NT2/D1 (cell line): ENCODE measurements at regions not wholly inside any gene's neighbourhood (a gene's known extent, or its start where the extent isn't known, plus 50 kb on each side); places are given as distances from the start of the nearest gene placed in this dataset.

ENCODE experiments used
- DNase-seq: peaks from one replicate; pipeline ENCODE4 v3.0.0-alpha.2; 2011; ENCODE audit warnings: low read depth, low spot score
- H3K27me3 ChIP-seq: 2 replicates; pipeline ENCODE4 v1.6.0; 2011; ENCODE audit warnings: mild to moderate bottlenecking; ENCODE audit not compliant: insufficient read length, insufficient read depth
- H3K36me3 ChIP-seq: 2 replicates; pipeline ENCODE4 v1.6.1; 2011; ENCODE audit warnings: mild to moderate bottlenecking, low read length, mixed read lengths; ENCODE audit not compliant: insufficient read depth, insufficient read length
- H3K4me1 ChIP-seq: 2 replicates; pipeline ENCODE4 v1.5.1; 2011; ENCODE audit not compliant: insufficient read depth, insufficient read length
- H3K4me3 ChIP-seq: 2 replicates; pipeline ENCODE4 v1.5.1; 2011; ENCODE audit warnings: low read depth; ENCODE audit not compliant: insufficient read length
- H3K9ac ChIP-seq: 2 replicates; pipeline ENCODE4 v1.6.0; 2011; ENCODE audit warnings: low read depth; ENCODE audit not compliant: insufficient read length
- H3K9me3 ChIP-seq: 2 replicates; pipeline ENCODE4 v1.5.1; 2011; ENCODE audit warnings: mild to moderate bottlenecking, low read length; ENCODE audit not compliant: insufficient read depth
- SUZ12 ChIP-seq: IDR thresholded peaks from 2 replicates; pipeline ENCODE4 v1.6.1; 2011; ENCODE audit not compliant: insufficient read length, insufficient read depth; ENCODE audit errors: extremely low read depth
- YY1 ChIP-seq: IDR thresholded peaks from 2 replicates; pipeline ENCODE4 v1.6.1; 2011; ENCODE audit not compliant: insufficient read length, insufficient read depth
- ZNF274 ChIP-seq: IDR thresholded peaks from 2 replicates; pipeline ENCODE4 v1.6.1; 2011; ENCODE audit warnings: mild to moderate bottlenecking, low read depth, low read length

DNA sequence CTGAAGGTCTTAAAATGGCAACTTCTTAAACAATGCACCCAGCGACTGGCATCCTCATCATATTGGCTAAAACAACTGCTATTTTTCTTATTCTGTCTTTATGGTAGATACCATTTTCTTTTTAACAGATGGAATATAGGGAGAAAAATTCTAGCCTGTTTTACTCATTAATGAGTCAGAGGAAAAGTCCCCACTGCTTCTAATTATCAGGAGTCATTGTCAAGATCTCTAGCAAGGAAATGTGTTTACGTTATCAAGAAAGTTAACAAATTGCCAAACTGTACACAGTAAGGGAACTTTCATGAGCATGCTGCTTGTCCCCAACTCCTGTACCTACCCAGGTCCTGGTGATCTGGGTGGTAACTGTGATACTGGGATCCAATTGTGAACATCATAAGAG, 117.7 kb upstream of the KIAA1217 start:
- Histone ChIP-seq H3K4me1 (no peaks in the 10 kb centered on the region), H3K36me3 (no peaks in the 10 kb centered on the region), H3K9ac (no peak overlapping the region), H3K9me3 (no peaks in the 10 kb centered on the region; the same call in 1 of the 2 replicates), H3K27me3 (no peaks in the 10 kb centered on the region), H3K4me3 (no peak overlapping the region)
- no peak for DNase-seq
- TF ChIP-seq SUZ12, result no peak
- no peak for TF ChIP-seq ZNF274
- TF ChIP-seq YY1, result no peak

GRCh38 chr10:24096281-24096680, 112.7 kb upstream of the KIAA1217 start:
- TF ChIP-seq SUZ12, result no peak
- no peak for TF ChIP-seq YY1
- no peak for TF ChIP-seq ZNF274
- no peaks in the 10 kb centered on the region for H3K27me3 ChIP-seq
- H3K4me3 ChIP-seq, result no peak overlapping the region
- no peak overlapping the region for H3K9ac ChIP-seq
- no peaks in the 10 kb centered on the region for H3K4me1 ChIP-seq
- H3K9me3 ChIP-seq, result no peaks in the 10 kb centered on the region; the same call in 1 of the 2 replicates
- no peaks in the 10 kb centered on the region for H3K36me3 ChIP-seq
- DNase-seq, result peak; percentile 46

GRCh38 chr10:24097751-24098207, 111.2 kb upstream of the KIAA1217 start:
- H3K4me1 ChIP-seq, result no peaks in the 10 kb centered on the region
- no peak for TF ChIP-seq SUZ12
- no peak for TF ChIP-seq ZNF274
- TF ChIP-seq YY1, result no peak
- no peak overlapping the region for H3K9ac ChIP-seq
- no peaks in the 10 kb centered on the region for H3K27me3 ChIP-seq
- H3K9me3 ChIP-seq, result no peaks in the 10 kb centered on the region
- no peak for DNase-seq
- no peak overlapping the region for H3K4me3 ChIP-seq
- no peaks in the 10 kb centered on the region for H3K36me3 ChIP-seq

- no peaks in the 10 kb centered on the region for H3K4me1 ChIP-seq
Measured at GRCh38 chr10:24104895-24105294, 104.0 kb upstream of the KIAA1217 start.

DNA sequence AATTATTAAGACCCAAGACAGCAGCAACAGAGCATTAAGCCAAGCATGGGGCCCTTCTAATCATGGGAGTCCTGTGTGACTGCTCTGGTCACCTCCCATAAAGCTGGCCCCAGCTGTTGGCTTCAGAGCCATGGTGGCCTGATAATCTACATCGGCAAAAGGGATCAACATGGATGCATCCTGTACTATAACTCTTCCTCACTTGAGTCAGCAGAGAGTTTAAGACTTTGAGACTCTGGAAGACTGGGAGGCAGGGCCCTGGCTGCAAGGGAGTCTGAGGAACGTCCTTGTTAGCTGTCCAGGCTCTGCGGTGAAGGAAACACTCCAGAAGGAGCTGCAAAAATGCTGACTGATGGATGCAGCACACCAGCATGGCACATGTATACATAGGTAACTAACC, 95.0 kb upstream of the KIAA1217 start:
- TF ChIP-seq YY1 (no peak), SUZ12 (no peak), ZNF274 (no peak)
- H3K9me3 ChIP-seq, result no peaks in the 10 kb centered on the region
- no peak overlapping the region for H3K4me3 ChIP-seq
- no peaks in the 10 kb centered on the region for H3K27me3 ChIP-seq
- H3K9ac ChIP-seq, result no peak overlapping the region
- no peak for DNase-seq
- H3K4me1 ChIP-seq, result no peaks in the 10 kb centered on the region
- no peaks in the 10 kb centered on the region for H3K36me3 ChIP-seq

More at GRCh38 chr10:24104895-24105294, 104.0 kb upstream of the KIAA1217 start:
- no peak for DNase-seq
- Histone ChIP-seq H3K27me3 (no peaks in the 10 kb centered on the region), H3K9ac (no peak overlapping the region), H3K4me3 (no peak overlapping the region), H3K36me3 (no peaks in the 10 kb centered on the region), H3K9me3 (no peaks in the 10 kb centered on the region)
- no peak for TF ChIP-seq YY1
- no peak for TF ChIP-seq SUZ12
- no peak for TF ChIP-seq ZNF274

DNA sequence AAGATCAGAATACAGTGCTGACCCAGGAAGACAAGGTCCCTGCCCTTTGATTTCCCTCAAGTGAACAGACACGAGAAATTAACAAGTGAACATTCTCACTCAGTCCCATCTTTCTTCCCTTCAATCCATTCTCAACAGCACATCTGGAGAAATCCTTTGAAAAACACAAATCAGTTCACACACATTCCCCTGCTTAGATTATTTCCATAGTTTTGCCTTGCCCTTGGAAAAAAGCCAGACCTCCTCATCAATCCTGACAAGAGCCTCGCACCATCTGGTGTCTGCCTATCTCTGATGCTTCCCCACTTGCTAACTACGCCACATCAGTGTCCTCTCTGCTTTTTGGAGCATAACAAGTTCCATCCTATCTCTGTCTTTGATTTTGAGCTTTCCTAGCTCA, 94.4 kb upstream of the KIAA1217 start:
- Histone ChIP-seq H3K27me3 (no peaks in the 10 kb centered on the region), H3K9me3 (no peaks in the 10 kb centered on the region), H3K4me1 (no peaks in the 10 kb centered on the region), H3K9ac (no peak overlapping the region), H3K4me3 (no peak overlapping the region), H3K36me3 (no peaks in the 10 kb centered on the region)
- DNase-seq, result no peak
- TF ChIP-seq SUZ12 (no peak), ZNF274 (no peak), YY1 (no peak)

DNA sequence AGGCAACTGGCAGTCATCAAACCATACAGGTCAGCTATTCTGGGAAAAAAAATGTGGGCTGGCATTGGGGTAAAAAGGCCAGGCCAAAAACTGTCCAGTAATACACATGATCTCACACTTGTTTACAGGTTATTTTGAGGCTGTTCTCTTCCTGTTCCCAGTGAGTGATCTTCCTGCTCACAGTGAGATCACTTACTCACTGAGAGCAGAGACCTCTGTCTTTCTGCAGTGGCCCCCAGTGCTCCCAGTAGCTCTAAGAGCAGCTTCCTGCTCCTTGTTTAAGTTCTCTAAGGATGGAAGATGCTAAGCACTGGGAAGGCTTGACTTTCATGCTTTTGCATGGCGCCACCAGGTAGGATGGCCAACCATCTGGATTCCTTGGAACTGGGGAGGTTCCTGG, 93.5 kb upstream of the KIAA1217 start:
- H3K4me1 ChIP-seq, result no peaks in the 10 kb centered on the region
- H3K36me3 ChIP-seq, result no peaks in the 10 kb centered on the region
- TF ChIP-seq SUZ12 (no peak), YY1 (no peak), ZNF274 (no peak)
- H3K9me3 ChIP-seq, result no peaks in the 10 kb centered on the region
- no peak overlapping the region for H3K9ac ChIP-seq
- H3K27me3 ChIP-seq, result no peaks in the 10 kb centered on the region
- no peak for DNase-seq
- H3K4me3 ChIP-seq, result no peak overlapping the region

DNA sequence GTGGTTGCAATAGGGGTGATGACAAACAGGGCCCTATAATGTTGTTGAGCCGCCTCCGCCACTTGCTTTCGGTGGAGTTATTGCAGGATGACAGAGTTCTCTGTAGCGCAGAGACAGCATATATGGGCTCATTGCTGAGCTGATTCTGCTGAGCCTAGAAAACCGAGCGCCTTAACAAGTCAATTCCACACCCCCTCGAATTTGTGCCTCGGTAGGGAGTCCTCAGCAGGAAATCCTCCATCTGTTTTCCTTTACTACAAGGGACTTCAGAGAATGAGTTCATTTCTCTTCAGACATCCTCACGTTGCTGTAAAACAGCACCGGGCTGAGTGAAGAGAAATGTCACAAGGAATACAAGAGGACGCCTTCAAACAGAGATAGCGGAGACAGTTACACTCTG, 90.7 kb upstream of the KIAA1217 start:
- H3K4me3 ChIP-seq, result no peak overlapping the region
- H3K9me3 ChIP-seq, result no peaks in the 10 kb centered on the region
- TF ChIP-seq SUZ12 (no peak), ZNF274 (no peak)
- DNase-seq, result no peak
- peak overlapping the region; percentile 13 for H3K9ac ChIP-seq
- H3K36me3 ChIP-seq, result no peaks in the 10 kb centered on the region
- H3K4me1 ChIP-seq, result no peaks in the 10 kb centered on the region
- H3K27me3 ChIP-seq, result no peaks in the 10 kb centered on the region
